ENCODE measurements at regions not wholly inside any gene's neighbourhood (a gene's known extent, or its start where the extent isn't known, plus 50 kb on each side); places are given as distances from the start of the nearest gene placed in this dataset.

DNA sequence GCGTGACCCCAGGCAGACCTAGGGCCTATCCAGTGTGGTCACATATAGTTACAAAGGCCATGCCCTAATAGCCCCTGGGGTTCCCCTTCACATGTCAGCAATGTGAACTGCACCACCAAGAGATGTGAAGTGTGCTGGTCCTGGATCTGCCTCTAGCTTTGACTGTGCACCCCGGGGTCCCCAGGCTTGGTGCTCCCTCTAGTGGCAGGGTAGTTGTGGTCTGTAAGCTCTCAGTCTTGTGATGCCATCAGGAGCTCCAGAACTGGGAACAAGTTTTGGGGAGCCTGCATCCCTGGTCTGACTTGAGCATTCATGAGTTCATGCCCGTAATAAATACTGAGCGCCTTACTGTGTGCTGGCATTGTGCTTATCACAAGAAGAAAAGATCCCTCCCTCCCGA is 143.4 kb downstream of the DHX35 start:
- no peak for DNase-seq (ENCODE audit: low read depth in 4 of 4, low spot score in 1 of 4)

- DNase-seq (ENCODE audit: low read depth in 4 of 4, low spot score in 1 of 4) = no peak
Measured at GRCh38 chr20:39103732-39104131, 141.6 kb downstream of the DHX35 start.

DNA sequence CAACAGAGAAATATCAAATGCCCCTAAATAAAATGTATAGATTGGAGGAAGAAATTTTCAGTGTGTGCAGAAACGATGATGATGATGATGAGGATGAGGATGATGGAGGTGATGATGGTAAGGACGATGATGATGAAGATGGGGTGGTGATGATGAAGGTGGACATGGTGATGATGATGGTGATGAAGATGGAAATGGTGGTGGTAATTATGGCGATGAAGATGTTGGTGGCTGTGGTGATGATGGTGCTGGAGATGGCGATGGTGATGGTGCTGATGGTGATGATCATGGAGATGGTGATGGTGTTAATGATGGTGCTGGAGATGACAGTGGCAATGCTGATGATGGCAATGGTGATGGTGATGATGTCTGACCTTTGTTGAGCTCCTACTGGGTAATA is 141.2 kb downstream of the DHX35 start:
- no peak for DNase-seq (ENCODE audit: low read depth in 4 of 4, low spot score in 1 of 4)

DNA sequence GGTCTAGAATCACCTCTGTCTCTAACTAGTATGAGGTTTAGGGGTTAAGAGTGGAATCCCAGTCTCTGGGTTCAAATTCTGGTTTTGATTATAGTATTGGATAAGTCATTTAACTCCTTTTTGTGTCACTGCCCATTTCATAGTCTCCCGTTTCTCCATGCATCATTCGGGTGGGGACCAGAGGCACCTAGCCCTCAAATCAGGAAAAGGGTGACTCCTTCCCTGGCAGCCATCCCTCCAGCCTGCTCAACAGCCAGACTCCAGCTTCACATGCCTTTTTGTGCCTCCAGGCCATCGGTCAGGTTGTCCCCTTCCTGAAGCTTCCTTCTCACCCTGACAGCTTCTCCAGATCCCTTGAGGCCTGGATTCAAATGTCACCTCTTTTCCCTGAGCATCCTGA is 139.8 kb downstream of the DHX35 start:
- DNase-seq (ENCODE audit: low read depth in 4 of 4, low spot score in 1 of 4) = no peak

GRCh38 chr20:39100691-39101090 is 138.5 kb downstream of the DHX35 start:
- no peak for DNase-seq (ENCODE audit: low read depth in 4 of 4, low spot score in 1 of 4)

- DNase-seq (ENCODE audit: low read depth in 4 of 4, low spot score in 1 of 4) = no peak
Measured at GRCh38 chr20:39097889-39098288, 135.7 kb downstream of the DHX35 start.

- no peak for DNase-seq (ENCODE audit: low read depth in 4 of 4, low spot score in 1 of 4)
Measured at GRCh38 chr20:39095870-39096269, 133.7 kb downstream of the DHX35 start.

GRCh38 chr20:39094391-39094790 is 132.2 kb downstream of the DHX35 start:
- no peak for DNase-seq (ENCODE audit: low read depth in 4 of 4, low spot score in 1 of 4)

DNA sequence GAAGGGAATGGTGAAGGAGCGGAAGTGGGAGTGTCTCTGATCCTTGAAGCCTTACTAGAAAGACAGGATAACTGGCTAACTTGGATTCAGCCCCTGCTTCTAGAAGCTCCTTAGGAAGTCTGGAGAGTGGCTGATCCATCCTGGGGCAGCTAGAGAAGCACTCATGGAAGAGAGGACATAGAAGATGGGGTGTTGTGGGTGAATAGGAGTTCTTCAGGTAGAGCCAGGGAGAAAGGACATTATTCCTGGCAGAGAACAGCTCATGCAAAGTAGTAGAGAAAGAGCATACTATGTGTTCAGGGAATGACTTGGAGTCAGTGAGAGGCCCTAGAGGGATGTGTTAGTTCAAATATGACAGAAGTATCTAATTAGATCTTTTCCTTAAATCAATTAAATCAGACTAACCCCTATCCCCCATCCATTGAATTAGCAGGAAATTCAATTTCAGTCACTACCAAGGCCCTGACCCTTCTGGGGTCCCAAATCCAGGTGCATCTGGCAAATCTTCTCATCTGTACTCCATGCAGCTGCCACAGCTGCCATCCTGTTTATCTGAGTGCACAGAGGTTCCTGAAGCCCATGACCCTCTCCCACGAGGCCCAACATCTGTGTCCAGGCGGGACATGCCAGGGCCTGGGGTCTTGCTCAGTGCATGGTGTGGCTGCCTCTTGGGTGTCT is 130.7 kb downstream of the DHX35 start:
- no peak for DNase-seq (ENCODE audit: low read depth in 4 of 4, low spot score in 1 of 4)

DNA sequence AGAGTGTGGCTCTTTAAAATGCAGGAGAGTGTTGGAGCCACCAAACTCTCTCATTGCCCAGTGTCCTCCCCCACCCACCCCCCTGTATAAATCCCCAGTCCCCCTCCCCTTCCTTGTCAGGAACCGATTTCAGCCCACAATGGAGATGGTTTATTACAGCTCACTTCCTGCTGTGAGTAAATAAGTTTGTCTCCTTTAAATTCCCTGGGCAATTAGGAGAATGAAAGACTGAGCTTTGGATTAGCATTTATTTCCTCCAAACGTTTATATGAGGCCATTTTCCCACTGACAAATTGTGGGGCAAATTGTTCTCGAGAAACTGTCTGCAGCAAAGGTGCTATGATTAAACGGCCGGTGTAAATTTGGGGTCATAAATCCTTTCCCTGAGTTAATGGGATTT is 128.8 kb downstream of the DHX35 start:
- no peak for DNase-seq (ENCODE audit: low read depth in 4 of 4, low spot score in 1 of 4)

GRCh38 chr20:39089797-39090196 is 127.7 kb downstream of the DHX35 start:
- no peak for DNase-seq (ENCODE audit: low read depth in 4 of 4, low spot score in 1 of 4)
